ENCODE measurements at regions not wholly inside any gene's neighbourhood (a gene's known extent, or its start where the extent isn't known, plus 50 kb on each side); places are given as distances from the start of the nearest gene placed in this dataset.

- no peak overlapping the region for H3K27ac ChIP-seq
- TF ChIP-seq CTCF (IDR thresholded peaks at IDR 0.05) = no peak
- H3K4me1 ChIP-seq (ENCODE audit: control insufficient read depth in 1 of 2, insufficient read depth in 1 of 2, low read depth in 1 of 2, low read length in 1 of 2) = no peaks in the 10 kb centered on the region
Measured at GRCh38 chr1:80520949-80521348, 1279.8 kb upstream of the ADGRL2 start.

GRCh38 chr1:80517062-80517461 is 1283.7 kb upstream of the ADGRL2 start:
- Histone ChIP-seq H3K27ac (no peak overlapping the region), H3K9me3 (no peaks in the 10 kb centered on the region), H3K27me3 (no peaks in the 10 kb centered on the region), H3K4me3 (ENCODE audit: low read depth in 1 of 2, low read length in 1 of 2) (no peak overlapping the region), H3K36me3 (no peaks in the 10 kb centered on the region), H3K4me1 (ENCODE audit: control insufficient read depth in 1 of 2, insufficient read depth in 1 of 2, low read depth in 1 of 2, low read length in 1 of 2) (no peaks in the 10 kb centered on the region)
- no peak for TF ChIP-seq CTCF (IDR thresholded peaks at IDR 0.05)

More at GRCh38 chr1:80520949-80521348, 1279.8 kb upstream of the ADGRL2 start:
- H3K4me3 ChIP-seq (ENCODE audit: low read depth in 1 of 2, low read length in 1 of 2) = no peak overlapping the region
- no peaks in the 10 kb centered on the region for H3K36me3 ChIP-seq
- no peaks in the 10 kb centered on the region for H3K27me3 ChIP-seq
- no peaks in the 10 kb centered on the region for H3K9me3 ChIP-seq

- no peak for TF ChIP-seq CTCF (IDR thresholded peaks at IDR 0.05)
- Histone ChIP-seq H3K27ac (no peak overlapping the region), H3K27me3 (no peaks in the 10 kb centered on the region), H3K9me3 (no peaks in the 10 kb centered on the region), H3K4me3 (ENCODE audit: low read depth in 1 of 2, low read length in 1 of 2) (no peak overlapping the region), H3K4me1 (ENCODE audit: control insufficient read depth in 1 of 2, insufficient read depth in 1 of 2, low read depth in 1 of 2, low read length in 1 of 2) (no peaks in the 10 kb centered on the region), H3K36me3 (no peaks in the 10 kb centered on the region)
Measured at GRCh38 chr1:80509965-80510522, 1290.7 kb upstream of the ADGRL2 start.

- no peaks in the 10 kb centered on the region for H3K4me1 ChIP-seq (ENCODE audit: control insufficient read depth in 1 of 2, insufficient read depth in 1 of 2, low read depth in 1 of 2, low read length in 1 of 2)
- no peak overlapping the region for H3K4me3 ChIP-seq (ENCODE audit: low read depth in 1 of 2, low read length in 1 of 2)
- no peaks in the 10 kb centered on the region for H3K9me3 ChIP-seq
- H3K36me3 ChIP-seq = no peaks in the 10 kb centered on the region
- H3K27ac ChIP-seq = no peak overlapping the region
- no peak for TF ChIP-seq CTCF (IDR thresholded peaks at IDR 0.05)
- no peaks in the 10 kb centered on the region for H3K27me3 ChIP-seq
Measured at GRCh38 chr1:80506216-80506615, 1294.5 kb upstream of the ADGRL2 start.

- Histone ChIP-seq H3K9me3 (no peaks in the 10 kb centered on the region), H3K4me1 (ENCODE audit: control insufficient read depth in 1 of 2, insufficient read depth in 1 of 2, low read depth in 1 of 2, low read length in 1 of 2) (no peaks in the 10 kb centered on the region)
Measured at GRCh38 chr1:80498673-80499072, 1302.1 kb upstream of the ADGRL2 start.

More at GRCh38 chr1:80498673-80499072, 1302.1 kb upstream of the ADGRL2 start:
- Histone ChIP-seq H3K36me3 (no peaks in the 10 kb centered on the region), H3K4me3 (ENCODE audit: low read depth in 1 of 2, low read length in 1 of 2) (no peak overlapping the region), H3K27me3 (no peaks in the 10 kb centered on the region), H3K27ac (no peak overlapping the region)
- no peak for TF ChIP-seq CTCF (IDR thresholded peaks at IDR 0.05)

All from neutrophil (primary cell).